Activated effector memory CD4-positive, alpha-beta T cell treated with Interleukin-2 at 50 U/mL for 16 hours (primary cell): ENCODE measurements at regions not wholly inside any gene's neighbourhood (a gene's known extent, or its start where the extent isn't known, plus 50 kb on each side); places are given as distances from the start of the nearest gene placed in this dataset.
A peak's percentile ranks its signal among the peaks of the same experiment; 100 is the strongest.

Experiments
- DNase-seq: peaks from one replicate; pipeline ENCODE4 v3.0.0-alpha.2; 2020

DNA sequence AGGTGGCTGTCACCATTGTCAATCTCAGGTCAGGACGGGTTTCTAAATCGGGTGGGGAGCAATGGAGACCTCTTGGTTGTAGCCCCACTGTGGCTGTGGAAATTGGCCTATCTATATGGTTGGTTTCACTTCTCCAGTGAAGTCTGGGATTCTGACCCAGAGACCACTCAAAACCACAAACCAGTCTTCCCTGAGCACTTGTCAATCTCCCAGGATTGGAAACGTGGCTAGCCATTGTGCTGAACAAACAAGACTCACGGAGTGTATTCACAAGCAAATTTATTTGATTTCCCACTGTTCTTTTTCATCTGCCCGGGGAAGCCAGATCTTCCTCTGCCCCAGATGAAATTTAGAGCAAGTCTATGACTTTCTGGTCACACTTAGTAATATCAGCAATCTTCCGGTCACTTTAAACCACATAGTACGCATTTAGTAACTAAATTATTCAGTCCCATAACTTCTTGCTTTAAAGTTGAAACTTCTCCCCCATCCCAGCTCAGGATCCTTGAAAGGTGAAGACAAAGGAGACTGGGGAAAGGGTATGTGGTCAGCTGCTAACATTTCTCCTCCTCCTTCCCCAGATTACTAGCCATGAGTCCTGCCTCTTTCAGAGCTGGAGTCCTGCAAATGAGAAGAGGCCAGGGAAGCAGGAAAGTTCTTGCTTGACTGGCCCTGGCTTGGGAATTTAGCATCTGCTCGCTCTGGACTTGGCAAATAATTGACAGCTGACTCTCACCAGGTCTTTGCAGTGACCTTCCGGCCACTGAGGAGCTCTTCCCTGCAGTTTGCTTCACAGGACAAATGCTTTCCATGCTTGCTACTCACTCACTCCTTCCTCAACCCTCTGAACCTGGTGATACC lies 123.2 kb upstream of the MAX start:
- no peak for DNase-seq

DNA sequence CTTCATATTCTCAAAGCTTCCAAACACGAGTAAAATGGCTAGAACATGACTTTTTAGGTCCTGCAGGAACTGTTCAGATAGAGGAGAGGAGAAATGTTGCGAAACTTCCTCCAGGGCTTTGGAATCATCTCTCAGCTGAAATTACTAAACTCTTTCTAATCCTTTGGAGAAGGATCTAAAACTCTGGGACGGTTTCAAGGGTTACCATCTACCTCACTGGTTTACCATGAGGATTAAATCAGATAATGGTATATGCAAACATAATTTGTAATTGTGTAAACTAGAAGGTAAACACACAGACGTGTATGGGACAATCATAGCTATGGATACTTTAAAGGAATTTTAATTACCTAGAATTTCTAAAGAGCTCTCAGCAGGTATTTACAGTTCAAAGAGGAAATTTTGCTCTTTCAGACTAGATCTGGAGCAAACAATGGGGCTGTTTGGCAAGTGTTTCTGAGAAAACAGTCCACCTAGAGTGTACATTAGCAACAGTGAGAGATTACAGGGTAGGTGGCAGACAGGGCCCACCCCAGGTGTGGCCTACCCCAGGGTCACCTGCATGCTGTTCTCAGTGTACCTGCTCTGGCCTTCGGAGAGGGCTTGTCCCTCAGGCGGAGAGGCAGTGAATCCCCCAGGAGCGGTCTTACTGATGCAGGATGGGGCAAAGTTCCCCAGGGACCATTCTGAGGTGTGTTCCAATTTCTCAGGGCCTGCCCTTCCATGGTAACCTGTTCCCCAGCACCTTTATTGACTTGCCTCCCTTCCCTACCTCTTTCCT lies 124.7 kb upstream of the MAX start:
- no peak for DNase-seq

DNA sequence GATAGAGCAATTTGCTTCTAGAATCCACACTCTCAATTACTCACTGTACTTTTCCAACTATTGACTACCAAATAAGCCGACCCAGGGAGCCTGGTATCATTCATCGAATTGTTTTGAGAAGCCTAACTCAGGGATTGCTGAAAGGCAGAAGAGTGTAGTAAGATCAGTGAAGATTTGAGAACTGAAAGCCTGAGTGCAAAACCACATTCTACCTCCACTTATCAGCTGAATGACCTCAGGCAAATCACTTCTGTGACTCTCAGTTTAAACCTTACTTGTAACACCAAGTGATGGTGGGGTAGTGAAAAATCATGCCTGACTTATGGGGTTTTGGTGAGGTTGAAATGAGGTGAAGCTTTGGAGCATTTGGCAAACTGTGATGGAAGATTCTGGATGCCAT lies 126.1 kb upstream of the MAX start:
- no peak for DNase-seq

DNA sequence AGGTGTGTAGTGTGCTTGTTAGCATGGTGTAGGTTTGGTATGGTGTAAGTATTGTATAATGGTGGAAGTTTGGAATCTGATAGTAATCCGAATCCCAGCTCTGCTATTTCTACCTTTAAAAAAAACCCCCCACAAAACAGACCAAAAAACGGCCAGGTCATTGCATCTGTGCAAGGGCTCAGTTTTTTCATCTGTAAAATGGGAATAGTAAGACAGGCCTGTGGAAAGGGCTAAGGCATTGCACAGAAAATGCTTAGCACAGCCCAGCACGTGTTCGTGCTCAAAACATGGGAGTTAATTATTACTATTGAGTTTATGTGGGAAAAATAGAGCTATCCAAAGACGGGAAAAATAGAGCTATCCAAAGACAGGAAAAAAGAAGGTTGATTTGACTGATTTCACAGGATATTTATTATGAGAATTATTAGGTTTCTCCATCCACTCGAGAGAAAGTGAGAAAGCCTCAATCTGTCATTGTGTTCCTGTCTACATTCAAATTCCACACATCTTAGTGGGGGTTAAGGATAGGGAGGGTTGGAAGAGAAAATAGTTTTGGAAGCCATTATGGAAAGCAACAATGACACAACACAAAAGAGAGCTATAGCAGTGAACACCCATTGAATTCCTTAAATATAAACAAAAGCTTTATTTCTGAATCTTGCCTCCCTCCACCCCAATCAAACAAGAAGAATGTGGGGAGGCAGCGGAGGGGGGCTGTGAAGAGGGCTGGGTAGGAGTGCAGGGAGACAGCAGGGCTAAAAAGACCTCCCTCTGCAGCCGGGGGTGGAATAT lies 126.8 kb upstream of the MAX start:
- DNase-seq: no peak

DNA sequence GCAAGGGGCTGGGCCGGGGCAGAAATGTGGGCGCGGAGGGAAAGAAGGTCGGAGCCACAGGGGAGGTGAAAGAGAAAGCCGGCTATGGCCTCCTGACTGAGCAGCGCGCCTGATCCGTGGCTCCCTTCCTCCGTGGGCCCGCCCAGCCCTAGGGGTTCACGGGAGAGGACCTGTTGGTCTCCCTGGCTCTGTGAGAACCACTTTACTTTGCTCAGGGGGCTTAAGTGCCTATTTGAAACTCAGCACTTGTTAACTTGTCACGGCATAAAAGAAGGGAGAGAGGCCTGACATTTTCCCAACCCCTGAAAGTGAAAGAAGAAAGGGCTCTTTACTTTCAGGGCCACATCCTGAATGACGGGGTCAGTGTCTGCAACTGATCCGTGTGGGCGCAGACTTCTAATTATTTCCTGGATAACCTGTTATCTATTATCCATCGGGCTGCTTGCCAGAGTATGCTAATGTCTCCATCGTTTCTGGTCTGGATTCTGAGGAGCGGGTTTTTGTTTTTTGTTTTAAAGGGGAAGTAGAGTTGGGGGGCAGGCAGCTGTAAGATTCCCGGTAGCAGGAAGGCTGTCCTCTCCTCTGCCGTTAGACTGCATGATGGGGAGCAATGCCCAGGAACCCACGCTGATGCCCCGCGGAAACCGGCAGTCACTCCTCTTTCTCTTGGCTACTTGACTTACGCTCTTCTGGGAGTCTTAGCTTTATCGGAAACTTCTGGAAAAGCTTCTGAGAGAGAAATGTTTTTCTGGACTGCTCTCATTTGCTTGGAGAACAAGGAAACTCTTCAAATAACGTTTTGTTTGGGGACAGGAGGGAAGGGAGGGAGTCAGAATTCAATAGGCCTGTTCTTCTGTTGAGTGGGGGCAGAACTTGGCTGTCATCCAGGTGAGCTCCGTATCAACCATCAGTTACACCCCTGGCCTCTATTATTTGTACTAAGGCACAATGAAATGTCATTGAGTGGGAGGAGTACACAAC lies 127.7 kb upstream of the MAX start:
- peak; percentile 33 for DNase-seq

DNA sequence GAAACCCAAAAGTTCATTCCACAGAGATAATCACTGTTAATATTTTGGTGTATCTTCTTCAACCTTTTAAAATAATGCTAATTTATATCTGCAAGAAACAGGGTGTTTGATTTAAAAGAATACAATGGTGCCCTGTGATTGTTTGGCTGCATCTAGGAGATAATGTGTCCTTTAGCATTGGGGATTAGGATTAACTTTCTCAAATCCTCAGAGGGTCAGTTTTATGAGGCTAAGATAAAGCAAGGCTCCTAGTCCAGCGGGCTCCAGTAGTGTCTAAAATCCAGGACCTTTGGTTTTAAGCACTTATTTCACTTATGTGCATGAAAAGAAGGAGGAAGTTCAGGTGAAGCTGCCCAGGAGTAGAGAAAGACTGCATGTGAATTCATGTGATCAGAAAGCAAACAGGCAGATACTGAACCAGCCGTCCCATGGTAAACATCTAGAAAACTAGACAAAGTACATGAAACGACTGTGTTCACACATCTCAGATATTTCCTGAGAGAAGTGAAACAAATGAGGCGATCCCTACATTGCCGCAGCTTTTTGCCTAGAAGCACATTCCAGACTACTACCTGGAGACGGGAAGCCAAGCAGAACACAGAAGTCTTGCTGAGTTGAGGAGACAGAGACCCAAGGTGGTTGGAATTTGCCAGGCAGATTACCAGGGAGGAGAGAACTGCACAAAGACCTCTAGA lies 129.1 kb upstream of the MAX start:
- no peak for DNase-seq

DNA sequence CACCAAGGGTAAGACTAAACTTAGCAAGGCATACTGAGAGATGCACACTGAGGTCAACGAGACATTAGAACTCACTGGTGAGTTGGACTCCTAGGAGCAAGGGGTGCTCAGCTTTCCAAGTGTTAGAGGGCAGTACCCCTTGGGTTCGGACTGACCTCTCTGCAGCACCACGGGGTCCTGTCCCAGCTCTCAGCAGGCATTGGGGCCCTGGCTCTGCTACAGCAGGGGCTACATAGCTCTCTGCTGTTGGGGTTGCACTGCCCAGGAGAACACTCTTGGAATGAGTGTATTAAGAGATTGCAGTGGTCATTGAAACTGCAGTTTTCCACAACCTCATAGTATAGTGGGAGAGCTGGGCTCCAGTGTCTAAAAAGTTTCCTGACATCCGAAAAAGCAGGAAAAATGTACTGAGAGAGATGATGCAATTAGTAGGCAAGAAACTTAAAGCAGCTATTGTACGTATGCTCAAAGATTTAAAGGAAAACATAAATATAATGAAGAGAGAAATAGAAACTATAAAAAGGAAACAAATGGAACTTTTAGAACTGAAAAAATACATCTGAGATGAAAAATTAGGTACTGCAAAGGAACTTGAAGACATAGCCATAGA lies 132.5 kb upstream of the MAX start:
- no peak for DNase-seq

DNA sequence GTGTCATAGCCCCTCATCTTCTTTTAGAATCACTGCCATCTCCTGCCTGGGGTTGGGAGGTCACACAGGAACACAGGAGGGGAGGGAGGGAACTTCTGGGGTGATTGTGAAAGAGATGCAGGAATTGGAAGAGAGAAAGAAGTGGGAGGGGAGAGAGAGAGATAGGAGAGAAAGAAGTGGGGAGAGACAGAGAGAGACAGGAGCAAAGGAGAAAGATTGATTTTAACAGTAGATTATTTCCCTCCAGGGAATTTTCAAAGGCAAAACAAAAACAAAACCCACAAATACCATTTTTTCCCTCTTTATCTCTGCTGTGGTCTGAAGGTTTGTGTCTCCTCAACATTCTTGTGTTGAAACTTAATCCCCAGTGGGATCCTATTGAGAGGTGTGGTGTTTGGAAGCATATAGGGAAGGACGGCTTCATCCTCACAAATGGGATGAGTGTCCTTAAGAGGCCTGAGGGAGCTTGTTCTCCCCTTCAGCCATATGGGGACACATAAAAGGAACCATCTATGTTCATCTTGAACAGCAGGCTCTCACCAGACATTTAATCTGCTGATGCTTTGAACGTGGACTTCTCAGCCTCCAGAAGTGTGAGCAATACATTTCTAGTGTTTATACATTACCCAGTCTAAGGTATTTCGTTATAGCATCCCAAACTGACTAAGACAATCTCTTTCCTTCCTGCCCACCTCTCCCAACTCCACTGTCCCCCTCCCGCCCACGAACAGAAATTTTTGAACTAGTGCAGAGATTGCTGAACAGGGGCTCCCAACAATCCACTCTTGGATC lies 134.9 kb upstream of the MAX start:
- DNase-seq: no peak

DNA sequence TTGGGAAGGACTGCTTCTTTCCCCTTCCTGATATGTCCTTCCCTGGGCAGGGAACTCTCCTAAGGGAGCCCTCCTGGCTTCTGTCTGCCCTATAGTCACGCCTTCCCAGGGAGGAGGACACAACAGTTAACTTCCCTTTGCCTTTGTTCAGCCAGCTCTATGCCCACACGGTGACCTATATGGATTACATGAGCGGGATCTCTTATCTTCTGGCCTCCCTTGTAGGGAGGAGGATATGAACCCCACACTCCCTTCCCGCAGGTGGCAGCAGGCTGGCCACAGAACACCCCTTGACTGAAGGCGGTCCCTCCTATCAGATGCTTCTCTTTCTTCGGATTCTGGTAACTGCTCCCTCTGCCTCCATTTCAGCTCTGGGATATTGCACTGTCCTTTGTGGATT lies 135.6 kb upstream of the MAX start:
- no peak for DNase-seq

DNA sequence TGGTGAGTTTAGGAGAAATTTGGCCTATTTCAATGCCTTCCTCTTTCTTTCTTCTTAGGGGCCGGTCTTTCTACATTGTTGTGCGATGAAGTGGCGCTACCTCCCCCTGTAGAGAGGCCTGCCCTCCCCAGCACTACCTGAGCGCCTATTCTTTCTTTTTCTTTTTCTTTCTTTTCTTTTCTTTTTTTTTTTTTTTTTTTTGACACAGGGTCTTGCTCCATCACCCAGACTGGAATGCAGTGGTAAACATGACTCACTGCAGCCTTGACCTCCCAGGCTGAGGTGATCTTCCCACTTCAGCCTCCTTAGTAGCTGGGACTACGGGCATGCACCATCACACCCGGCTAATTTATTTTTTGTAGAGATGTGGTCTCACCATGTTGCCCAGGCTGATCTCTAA lies 136.1 kb upstream of the MAX start:
- DNase-seq: no peak

DNA sequence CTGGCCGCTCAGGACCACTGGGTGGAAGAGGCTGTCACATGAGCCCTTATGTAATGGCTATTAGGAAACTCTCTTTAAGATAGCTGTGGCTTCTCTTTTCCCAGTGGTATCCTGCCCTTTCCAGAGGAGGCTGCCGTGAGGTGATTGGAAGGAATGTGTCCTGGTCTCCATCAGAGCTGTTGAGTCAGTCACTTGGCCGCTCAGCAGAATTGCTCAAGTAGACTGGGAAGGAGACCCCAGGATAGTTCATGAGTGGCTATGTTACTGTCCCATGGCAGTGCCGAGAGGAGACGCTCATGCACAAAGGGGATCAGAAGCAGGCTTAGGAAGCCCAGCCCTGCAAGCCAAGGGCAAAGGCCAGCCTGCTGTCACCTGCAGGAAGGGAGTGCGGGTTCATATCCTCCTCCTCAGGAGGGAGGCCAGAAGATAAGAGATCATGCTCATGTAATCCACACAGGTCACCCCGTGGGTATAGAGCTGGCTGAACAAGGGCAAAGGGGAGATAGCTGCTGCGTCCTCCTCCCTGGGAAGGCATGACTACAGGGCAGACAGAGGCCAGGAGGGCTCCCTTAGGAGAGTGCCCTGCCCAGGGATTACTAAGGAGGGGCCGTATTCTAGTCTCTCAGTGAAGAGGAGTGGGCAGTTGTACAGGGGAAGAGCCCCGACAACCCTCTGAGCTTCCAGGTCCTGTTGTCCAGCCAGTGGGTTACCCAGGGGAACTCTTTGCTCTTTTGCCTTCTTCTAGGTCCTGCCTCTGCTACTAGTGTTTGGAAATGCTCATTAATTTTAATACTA lies 137.0 kb upstream of the MAX start:
- DNase-seq: no peak

DNA sequence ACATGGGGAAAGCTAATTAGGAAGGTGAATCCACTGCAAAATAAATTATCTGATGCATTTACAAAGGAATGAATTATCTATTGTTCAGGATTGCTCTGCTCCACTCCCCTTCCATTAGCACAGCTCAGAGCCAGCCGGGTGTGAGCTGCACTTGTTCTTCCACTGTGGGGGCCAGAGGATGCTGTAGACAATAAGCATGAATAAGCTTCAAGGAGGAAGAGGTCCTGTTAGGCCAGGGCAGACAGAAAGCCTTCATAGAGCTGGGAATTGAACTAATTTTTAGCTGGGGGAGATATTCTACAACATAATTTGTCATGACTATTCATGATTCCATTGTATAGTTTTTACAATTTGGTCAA lies 137.6 kb upstream of the MAX start:
- DNase-seq: no peak

DNA sequence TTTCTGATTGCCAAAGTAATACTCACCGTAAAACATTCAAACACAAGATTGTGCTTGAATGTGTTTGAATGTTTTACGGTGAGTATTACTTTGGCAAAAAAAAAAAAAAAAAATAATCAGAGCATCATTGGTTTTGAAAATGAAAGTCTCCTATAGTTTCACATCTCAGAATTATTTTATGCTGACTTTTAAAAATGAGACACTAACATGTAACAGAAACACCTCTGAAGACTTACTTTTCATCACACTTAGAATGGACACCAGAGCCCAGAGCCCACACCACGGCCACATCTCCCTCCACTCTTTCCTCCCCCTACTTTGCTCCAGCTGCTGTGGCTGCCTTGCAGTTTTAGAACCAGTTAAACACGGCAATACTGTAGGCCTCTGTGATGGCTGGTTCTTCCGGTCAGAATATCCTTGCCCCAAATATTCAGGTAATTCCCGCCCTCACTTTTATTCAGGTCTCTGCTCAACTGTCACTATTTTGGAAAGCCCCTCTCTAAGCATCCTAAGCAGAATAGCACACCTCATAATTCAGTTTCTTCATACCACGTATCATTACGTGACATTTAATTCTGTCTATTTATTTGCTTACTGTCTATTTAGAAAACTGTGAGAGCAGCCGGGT lies 138.9 kb upstream of the MAX start:
- no peak for DNase-seq

DNA sequence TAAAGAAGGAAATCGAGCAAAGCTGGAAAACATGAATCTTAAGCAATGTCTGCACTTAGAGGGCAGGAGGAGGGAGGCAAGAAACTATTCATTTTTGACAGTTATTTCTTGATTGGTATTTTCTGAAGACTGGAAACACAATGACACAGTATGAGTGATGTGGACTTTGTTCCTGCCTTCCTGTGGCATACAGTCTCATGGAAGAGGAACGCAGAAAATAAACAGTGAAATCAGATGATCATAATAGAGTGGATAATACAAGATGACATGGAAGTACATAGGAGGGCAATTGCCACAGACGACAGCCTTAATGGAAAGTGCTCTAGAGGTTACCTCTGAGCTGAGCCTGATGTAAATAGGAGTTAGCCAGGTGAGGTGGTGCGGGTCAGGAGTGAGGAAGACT lies 140.4 kb upstream of the MAX start:
- DNase-seq: no peak

DNA sequence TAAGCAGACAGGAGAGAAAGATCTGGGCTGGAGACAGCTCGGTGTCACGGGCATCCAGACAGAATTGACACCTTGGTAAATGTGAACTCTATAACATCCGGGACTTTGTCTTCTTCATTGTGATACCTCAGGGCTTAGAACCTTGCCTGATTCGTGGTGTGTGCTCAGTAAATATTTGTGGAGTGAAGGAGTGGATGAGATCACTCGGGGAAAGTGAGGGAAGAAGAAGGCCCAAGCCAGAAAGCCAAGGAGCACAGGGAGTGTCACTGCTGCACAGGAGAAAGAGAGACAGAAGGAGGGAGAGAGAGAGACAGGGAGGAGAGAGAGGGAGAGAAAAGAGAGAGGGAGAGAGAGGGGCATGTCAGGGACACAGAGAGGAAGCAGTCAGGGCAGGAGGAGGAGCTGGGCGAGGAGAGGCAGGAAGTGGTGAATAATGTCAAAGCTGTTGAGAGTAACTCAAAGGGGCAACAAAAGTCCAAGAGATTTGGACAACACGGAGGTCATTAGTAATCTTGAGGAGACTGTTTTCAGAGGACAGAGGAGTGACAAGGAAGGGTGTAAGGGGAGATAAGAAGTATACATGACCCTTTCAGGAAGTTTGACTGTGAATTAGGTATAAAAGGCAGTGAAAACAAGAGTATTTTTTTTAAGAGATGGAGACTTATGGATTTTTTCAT lies 141.6 kb upstream of the MAX start:
- DNase-seq: no peak

DNA sequence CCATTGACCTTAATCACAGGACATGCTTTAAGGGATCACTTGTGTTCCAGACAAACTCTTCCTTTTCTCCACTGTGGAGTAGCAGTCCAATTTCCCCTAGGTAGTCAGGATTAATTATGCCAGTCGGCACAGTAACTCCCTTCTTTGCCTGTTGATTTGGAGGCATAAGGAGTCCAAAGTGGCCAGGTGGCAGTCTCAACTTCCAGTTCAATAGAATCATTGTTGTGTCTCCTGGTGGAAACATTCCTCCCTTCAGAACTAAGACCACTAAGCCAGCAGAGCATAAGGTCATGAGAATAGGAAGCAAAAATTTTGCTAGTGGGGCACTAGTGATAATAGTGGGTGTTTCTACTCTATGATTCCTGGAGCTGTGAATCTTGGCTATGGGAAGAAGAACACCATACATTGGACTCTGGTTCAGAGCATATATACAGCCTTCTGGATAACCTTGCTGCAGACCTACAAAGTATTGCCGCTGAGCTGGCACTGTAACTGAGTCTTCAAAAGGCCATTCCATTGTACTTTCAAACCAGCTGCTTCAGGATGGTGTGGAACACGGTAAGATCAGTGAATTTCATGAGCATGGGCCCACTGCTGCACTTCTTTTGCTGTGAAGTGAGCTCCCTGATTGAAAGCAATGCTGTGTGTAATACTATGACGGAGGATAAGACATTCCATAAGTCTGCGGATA lies 147.3 kb upstream of the MAX start:
- no peak for DNase-seq

DNA sequence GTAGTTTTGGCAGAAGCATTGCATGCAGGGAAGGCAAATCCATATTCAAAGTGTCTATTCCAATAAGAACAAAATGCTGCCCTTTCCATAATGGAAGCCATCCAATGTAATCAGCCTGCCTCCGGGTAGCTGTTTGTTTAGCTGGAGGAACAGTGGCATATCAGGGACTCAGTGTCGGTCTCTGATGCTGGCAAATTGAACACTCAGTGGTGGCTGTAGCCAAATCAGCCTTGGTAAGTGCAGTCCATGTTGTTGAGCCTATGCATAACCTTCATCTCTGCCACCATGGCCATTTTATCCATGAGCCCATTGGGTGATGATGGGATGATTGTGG lies 147.8 kb upstream of the MAX start:
- no peak for DNase-seq

DNA sequence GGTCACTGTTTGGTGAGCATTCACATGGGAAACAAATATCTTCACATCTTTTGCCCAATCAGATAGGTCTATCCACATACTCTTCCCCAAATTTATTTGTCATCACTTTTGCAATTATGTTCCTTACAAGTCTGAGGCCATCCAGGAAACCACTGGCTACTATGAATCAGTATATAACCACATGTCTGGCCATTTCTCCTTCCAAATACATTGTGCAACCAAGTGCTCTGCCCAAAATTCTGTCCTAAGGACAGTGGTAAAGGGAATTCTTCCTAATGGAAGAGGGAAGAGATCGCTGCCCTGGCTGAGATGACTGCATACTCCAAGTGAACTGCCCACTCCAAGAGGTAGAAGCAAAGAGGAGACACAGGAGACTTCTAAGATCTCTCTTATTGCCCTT lies 148.9 kb upstream of the MAX start:
- no peak for DNase-seq
